ENCODE measurements at regions not wholly inside any gene's neighbourhood (a gene's known extent, or its start where the extent isn't known, plus 50 kb on each side); places are given as distances from the start of the nearest gene placed in this dataset.
A peak's percentile ranks its signal among the peaks of the same experiment; 100 is the strongest.

DNA sequence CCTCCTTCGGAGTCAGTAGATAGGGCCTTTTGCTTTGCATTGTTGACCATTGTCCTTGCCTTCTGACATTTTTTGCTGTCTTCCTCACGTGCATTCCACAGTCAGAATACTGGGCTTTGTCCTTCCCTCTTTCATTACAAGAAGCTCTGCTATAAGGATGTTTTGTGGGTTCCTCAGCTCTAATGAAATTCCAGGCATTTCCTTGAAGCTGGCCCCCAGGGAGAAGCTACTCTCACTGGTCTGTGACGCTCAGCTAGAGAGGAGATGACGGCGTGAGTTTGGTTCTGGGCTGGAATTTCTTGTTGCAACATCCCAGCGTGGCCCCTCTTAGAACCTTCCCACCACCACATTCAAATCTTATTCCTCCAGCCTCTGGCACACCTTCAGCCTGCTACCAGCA lies 210.2 kb downstream of the TJP1 start:
- Histone ChIP-seq H3K4me3 (ENCODE audit: low read depth, low read length) (no peak overlapping the region), H3K27ac (ENCODE audit: low read depth, low read length) (peak overlapping the region; percentile 31), H3K9me3 (ENCODE audit: control insufficient read depth, insufficient read depth, low read length) (no peaks in the 10 kb centered on the region), H3K27me3 (ENCODE audit: control insufficient read depth, insufficient read depth, low read length) (no peaks in the 10 kb centered on the region)
- no peak for TF ChIP-seq CTCF (IDR thresholded peaks at IDR 0.05; ENCODE audit: low read depth, low read length)
- ChIA-PET CTCF (interaction anchor here (0.6 kb wide), 1 partner anchor 81 kb away, joined by 5 read pairs; no protein-coding TSS in a partner anchor), POLR2A (no interaction called here)
- DNase-seq (ENCODE audit: low read depth, low spot score): peak; percentile 26

DNA sequence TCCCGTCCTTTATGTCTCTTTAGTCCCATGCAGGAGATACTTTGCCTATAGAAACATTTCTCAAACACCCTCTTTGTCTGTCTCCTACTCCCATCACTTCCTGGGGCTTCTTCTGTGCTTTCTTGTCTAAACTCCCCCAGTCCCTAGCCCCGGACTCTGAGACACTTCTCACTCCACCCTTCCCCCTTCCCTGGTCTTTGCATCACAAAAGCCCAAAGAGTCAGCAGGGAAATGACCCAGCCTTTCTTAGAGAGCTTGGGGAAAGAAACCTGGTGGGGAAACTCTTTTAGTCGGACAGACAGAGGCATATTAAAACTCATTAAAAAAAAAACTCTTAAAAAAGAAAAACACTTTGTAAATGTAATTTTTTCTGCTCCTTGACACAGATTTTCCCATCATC lies 211.2 kb downstream of the TJP1 start:
- H3K27me3 ChIP-seq (ENCODE audit: control insufficient read depth, insufficient read depth, low read length): no peaks in the 10 kb centered on the region
- H3K27ac ChIP-seq (ENCODE audit: low read depth, low read length): no peak overlapping the region
- TF ChIP-seq CTCF (IDR thresholded peaks at IDR 0.05; ENCODE audit: low read depth, low read length): no peak
- H3K4me3 ChIP-seq (ENCODE audit: low read depth, low read length): no peak overlapping the region
- DNase-seq (ENCODE audit: low read depth, low spot score): no peak
- no peaks in the 10 kb centered on the region for H3K9me3 ChIP-seq (ENCODE audit: control insufficient read depth, insufficient read depth, low read length)
- POLR2A ChIA-PET: no interaction called here
- CTCF ChIA-PET: no interaction called here

DNA sequence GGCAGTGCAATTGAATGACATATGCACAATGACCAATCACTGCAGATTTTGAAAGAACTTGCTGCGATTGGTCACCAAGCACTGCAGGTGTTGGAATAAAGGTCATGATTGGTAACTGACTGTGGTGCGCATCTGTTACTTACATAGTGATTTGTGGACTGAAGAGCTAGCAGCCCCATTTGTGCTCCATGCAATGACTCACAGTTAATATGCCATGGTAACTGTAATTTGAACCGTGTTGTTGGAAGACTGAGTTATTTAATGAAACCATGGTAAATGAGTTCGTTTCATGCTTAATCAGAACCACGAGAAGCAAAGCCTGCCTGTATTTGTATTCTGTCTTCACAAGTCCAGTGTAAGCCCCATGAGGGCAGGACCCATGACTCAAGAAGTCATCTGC lies 220.5 kb downstream of the TJP1 start:
- CTCF ChIA-PET: no interaction called here
- Histone ChIP-seq H3K9me3 (ENCODE audit: control insufficient read depth, insufficient read depth, low read length) (no peaks in the 10 kb centered on the region), H3K27me3 (ENCODE audit: control insufficient read depth, insufficient read depth, low read length) (no peaks in the 10 kb centered on the region), H3K27ac (ENCODE audit: low read depth, low read length) (no peak overlapping the region), H3K4me3 (ENCODE audit: low read depth, low read length) (no peak overlapping the region)
- no peak for DNase-seq (ENCODE audit: low read depth, low spot score)
- TF ChIP-seq CTCF (IDR thresholded peaks at IDR 0.05; ENCODE audit: low read depth, low read length): no peak
- POLR2A ChIA-PET: no interaction called here

DNA sequence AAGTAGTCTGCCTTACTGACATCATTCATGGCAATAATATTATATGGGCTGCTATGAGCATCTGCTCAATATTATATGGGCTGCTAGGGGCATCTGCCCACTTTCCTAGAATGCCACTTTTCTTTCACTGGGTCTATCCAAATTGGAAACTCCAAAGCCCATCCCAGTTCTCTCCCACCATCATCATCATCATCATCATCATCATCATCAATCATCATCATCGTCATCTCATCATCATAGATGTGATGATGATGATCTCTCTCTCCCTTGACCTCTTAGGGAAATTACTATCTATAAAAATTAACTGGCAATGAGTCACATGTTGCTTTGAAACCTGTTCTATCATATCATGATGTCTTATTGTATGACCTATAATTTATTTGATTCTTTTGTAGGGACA lies 222.0 kb downstream of the TJP1 start:
- Histone ChIP-seq H3K9me3 (ENCODE audit: control insufficient read depth, insufficient read depth, low read length) (no peaks in the 10 kb centered on the region), H3K27me3 (ENCODE audit: control insufficient read depth, insufficient read depth, low read length) (no peaks in the 10 kb centered on the region), H3K4me3 (ENCODE audit: low read depth, low read length) (no peak overlapping the region), H3K27ac (ENCODE audit: low read depth, low read length) (no peak overlapping the region)
- ChIA-PET POLR2A (no interaction called here), CTCF (no interaction called here)
- no peak for TF ChIP-seq CTCF (IDR thresholded peaks at IDR 0.05; ENCODE audit: low read depth, low read length)
- DNase-seq (ENCODE audit: low read depth, low spot score): no peak

DNA sequence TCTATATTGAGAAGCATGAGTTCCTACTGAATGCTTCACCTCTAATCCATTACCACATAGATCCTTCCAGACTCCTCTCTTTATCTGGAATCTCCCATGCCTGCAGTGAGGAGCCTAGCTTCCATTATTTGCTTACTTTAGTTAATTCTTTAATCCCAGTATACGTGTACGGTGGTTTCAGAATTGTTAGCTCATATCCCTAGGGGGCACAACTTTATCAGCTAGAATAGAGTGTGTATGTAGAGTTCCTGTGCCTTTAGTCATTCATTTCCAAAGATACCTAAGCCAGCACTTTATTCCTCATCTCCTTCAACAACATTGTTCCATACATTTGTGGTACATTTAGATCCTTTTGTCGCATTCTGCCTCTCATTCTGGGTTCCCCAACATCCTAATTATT lies 226.0 kb downstream of the TJP1 start:
- Histone ChIP-seq H3K27me3 (ENCODE audit: control insufficient read depth, insufficient read depth, low read length) (no peaks in the 10 kb centered on the region), H3K27ac (ENCODE audit: low read depth, low read length) (no peak overlapping the region), H3K9me3 (ENCODE audit: control insufficient read depth, insufficient read depth, low read length) (no peaks in the 10 kb centered on the region), H3K4me3 (ENCODE audit: low read depth, low read length) (no peak overlapping the region)
- peak; percentile 32; the same call in 1 of the 2 replicates for TF ChIP-seq CTCF (IDR thresholded peaks at IDR 0.05; ENCODE audit: low read depth, low read length)
- ChIA-PET CTCF (interaction anchor here (0.9 kb wide), 1 partner anchor 479 kb away, joined by 3 read pairs; no protein-coding TSS in a partner anchor), POLR2A (no interaction called here)
- no peak for DNase-seq (ENCODE audit: low read depth, low spot score)
